ENCODE measurements at regions not wholly inside any gene's neighbourhood (a gene's known extent, or its start where the extent isn't known, plus 50 kb on each side); places are given as distances from the start of the nearest gene placed in this dataset.

GRCh38 chr15:69604072-69604411, 151.4 kb downstream of the RPLP1 start:
- H3K4me2 ChIP-seq (ENCODE audit: extremely low read depth, insufficient read depth, low read length), result no peak overlapping the region
- H3K27ac ChIP-seq (ENCODE audit: insufficient read depth, low read length), result no peak overlapping the region
- peaks cover 6% of the 10 kb centered on the region for H3K27me3 ChIP-seq (ENCODE audit: control insufficient read depth, insufficient read depth, low read length)
- H3K4me1 ChIP-seq (ENCODE audit: control insufficient read depth, extremely low read depth, insufficient read depth, low read length), result no peaks in the 10 kb centered on the region
- no peaks in the 10 kb centered on the region for H3K79me2 ChIP-seq (ENCODE audit: control insufficient read depth, insufficient read depth, low read length)
- H3K9ac ChIP-seq (ENCODE audit: insufficient read depth, low read length), result no peak overlapping the region
- H4K20me1 ChIP-seq (ENCODE audit: control insufficient read depth, extremely low read depth, insufficient read depth, low read length), result no peaks in the 10 kb centered on the region
- H3K9me3 ChIP-seq (ENCODE audit: control insufficient read depth, insufficient read depth, low read depth, low read length), result no peaks in the 10 kb centered on the region
- TF ChIP-seq, protein P1, sequence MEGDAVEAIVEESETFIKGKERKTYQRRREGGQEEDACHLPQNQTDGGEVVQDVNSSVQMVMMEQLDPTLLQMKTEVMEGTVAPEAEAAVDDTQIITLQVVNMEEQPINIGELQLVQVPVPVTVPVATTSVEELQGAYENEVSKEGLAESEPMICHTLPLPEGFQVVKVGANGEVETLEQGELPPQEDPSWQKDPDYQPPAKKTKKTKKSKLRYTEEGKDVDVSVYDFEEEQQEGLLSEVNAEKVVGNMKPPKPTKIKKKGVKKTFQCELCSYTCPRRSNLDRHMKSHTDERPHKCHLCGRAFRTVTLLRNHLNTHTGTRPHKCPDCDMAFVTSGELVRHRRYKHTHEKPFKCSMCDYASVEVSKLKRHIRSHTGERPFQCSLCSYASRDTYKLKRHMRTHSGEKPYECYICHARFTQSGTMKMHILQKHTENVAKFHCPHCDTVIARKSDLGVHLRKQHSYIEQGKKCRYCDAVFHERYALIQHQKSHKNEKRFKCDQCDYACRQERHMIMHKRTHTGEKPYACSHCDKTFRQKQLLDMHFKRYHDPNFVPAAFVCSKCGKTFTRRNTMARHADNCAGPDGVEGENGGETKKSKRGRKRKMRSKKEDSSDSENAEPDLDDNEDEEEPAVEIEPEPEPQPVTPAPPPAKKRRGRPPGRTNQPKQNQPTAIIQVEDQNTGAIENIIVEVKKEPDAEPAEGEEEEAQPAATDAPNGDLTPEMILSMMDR (conservative IDR thresholded peaks at IDR 0.05 in 1 of 2, IDR thresholded peaks at IDR 0.05 in 1 of 2; ENCODE audit: low read depth in 1 of 2, low read length in 2 of 2), result no peak
- TF ChIP-seq EZH2 (IDR thresholded peaks at IDR 0.05; ENCODE audit: low read length, missing control alignments), result no peak
- H2AFZ ChIP-seq (ENCODE audit: low read length), result no peak overlapping the region
- no peak for DNase-seq (ENCODE audit: low read depth in 2 of 2)
- no peaks in the 10 kb centered on the region for H3K36me3 ChIP-seq (ENCODE audit: control insufficient read depth, insufficient read depth, low read length)
- no peak overlapping the region for H3K4me3 ChIP-seq (replicated peaks in 1 of 4; ENCODE audit: control extremely low read depth in 1 of 4, insufficient read depth in 1 of 4, low read depth in 3 of 4, low read length in 4 of 4)

GRCh38 chr15:69606144-69606543, 153.5 kb downstream of the RPLP1 start:
- Histone ChIP-seq H3K4me1 (ENCODE audit: control insufficient read depth, extremely low read depth, insufficient read depth, low read length) (no peaks in the 10 kb centered on the region), H2AFZ (ENCODE audit: low read length) (no peak overlapping the region), H4K20me1 (ENCODE audit: control insufficient read depth, extremely low read depth, insufficient read depth, low read length) (no peaks in the 10 kb centered on the region), H3K36me3 (ENCODE audit: control insufficient read depth, insufficient read depth, low read length) (no peaks in the 10 kb centered on the region), H3K4me3 (replicated peaks in 1 of 4; ENCODE audit: control extremely low read depth in 1 of 4, insufficient read depth in 1 of 4, low read depth in 3 of 4, low read length in 4 of 4) (no peak overlapping the region), H3K9ac (ENCODE audit: insufficient read depth, low read length) (no peak overlapping the region), H3K27ac (ENCODE audit: insufficient read depth, low read length) (no peak overlapping the region), H3K9me3 (ENCODE audit: control insufficient read depth, insufficient read depth, low read depth, low read length) (no peaks in the 10 kb centered on the region), H3K27me3 (ENCODE audit: control insufficient read depth, insufficient read depth, low read length) (peaks cover 2% of the 10 kb centered on the region), H3K4me2 (ENCODE audit: extremely low read depth, insufficient read depth, low read length) (no peak overlapping the region), H3K79me2 (ENCODE audit: control insufficient read depth, insufficient read depth, low read length) (no peaks in the 10 kb centered on the region)
- no peak for DNase-seq (ENCODE audit: low read depth in 2 of 2)
- no peak for TF ChIP-seq EZH2 (IDR thresholded peaks at IDR 0.05; ENCODE audit: low read length, missing control alignments)
- TF ChIP-seq, protein P1 (conservative IDR thresholded peaks at IDR 0.05 in 1 of 2, IDR thresholded peaks at IDR 0.05 in 1 of 2; ENCODE audit: low read depth in 1 of 2, low read length in 2 of 2), result no peak

DNA sequence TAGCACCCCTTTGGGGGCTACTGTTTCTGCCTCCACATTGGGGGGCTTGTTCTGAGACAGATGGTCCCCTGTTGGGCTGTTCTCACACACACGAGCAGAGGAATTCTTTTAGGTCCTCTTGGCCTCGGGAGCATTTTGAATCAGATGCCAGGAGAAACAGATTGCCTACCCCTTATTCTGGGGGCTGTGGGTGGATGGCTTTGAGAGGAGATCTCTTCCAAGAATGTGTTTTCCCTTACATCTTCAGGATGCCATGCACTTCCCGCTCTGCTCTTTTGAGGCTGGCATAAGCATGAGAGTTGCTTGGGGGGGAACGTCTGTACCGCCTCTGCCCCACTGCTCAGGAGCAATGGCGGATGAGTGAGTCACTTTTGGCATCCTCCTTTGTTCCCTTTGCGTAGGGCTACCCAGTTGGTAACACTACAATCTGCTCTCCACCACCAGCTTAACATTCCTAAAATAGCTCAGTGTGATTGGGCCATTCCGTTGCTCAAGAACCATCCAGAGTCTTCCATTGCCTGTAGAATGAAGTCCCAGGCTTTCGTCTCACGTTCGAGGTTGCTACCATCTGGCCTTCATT, 154.4 kb downstream of the RPLP1 start:
- no peak for TF ChIP-seq EZH2 (IDR thresholded peaks at IDR 0.05; ENCODE audit: low read length, missing control alignments)
- TF ChIP-seq, protein P1 (conservative IDR thresholded peaks at IDR 0.05 in 1 of 2, IDR thresholded peaks at IDR 0.05 in 1 of 2; ENCODE audit: low read depth in 1 of 2, low read length in 2 of 2), result no peak
- H3K27ac ChIP-seq (ENCODE audit: insufficient read depth, low read length), result no peak overlapping the region
- H3K27me3 ChIP-seq (ENCODE audit: control insufficient read depth, insufficient read depth, low read length), result peaks cover 2% of the 10 kb centered on the region
- H3K4me2 ChIP-seq (ENCODE audit: extremely low read depth, insufficient read depth, low read length), result no peak overlapping the region
- H3K4me3 ChIP-seq (replicated peaks in 1 of 4; ENCODE audit: control extremely low read depth in 1 of 4, insufficient read depth in 1 of 4, low read depth in 3 of 4, low read length in 4 of 4), result no peak overlapping the region
- no peaks in the 10 kb centered on the region for H3K9me3 ChIP-seq (ENCODE audit: control insufficient read depth, insufficient read depth, low read depth, low read length)
- H2AFZ ChIP-seq (ENCODE audit: low read length), result no peak overlapping the region
- H4K20me1 ChIP-seq (ENCODE audit: control insufficient read depth, extremely low read depth, insufficient read depth, low read length), result no peaks in the 10 kb centered on the region
- H3K79me2 ChIP-seq (ENCODE audit: control insufficient read depth, insufficient read depth, low read length), result no peaks in the 10 kb centered on the region
- DNase-seq (ENCODE audit: low read depth in 2 of 2), result peak in 1 of 2 donors; percentile 72
- H3K9ac ChIP-seq (ENCODE audit: insufficient read depth, low read length), result no peak overlapping the region
- H3K36me3 ChIP-seq (ENCODE audit: control insufficient read depth, insufficient read depth, low read length), result no peaks in the 10 kb centered on the region
- H3K4me1 ChIP-seq (ENCODE audit: control insufficient read depth, extremely low read depth, insufficient read depth, low read length), result no peaks in the 10 kb centered on the region
